WERI-Rb-1 (cell line): ENCODE measurements at regions not wholly inside any gene's neighbourhood (a gene's known extent, or its start where the extent isn't known, plus 50 kb on each side); places are given as distances from the start of the nearest gene placed in this dataset.

Source experiments
- DNase-seq: peaks from one replicate; pipeline ENCODE4 v3.0.0-alpha.2; 2020
- H3K27ac ChIP-seq: fragments of 250-450 bp; sonication (Bioruptor Pico); 2 replicates; pipeline ENCODE4 v1.5.1; 2020; ENCODE audit warnings: mild to moderate bottlenecking, moderate library complexity
- H3K27me3 ChIP-seq: fragments of 250-450 bp; sonication (Bioruptor Pico); 2 replicates; pipeline ENCODE4 v1.5.1; 2021; ENCODE audit warnings: mild to moderate bottlenecking, low read depth, moderate library complexity; ENCODE audit not compliant: insufficient read depth, severe bottlenecking
- H3K36me3 ChIP-seq: fragments of 250-450 bp; sonication (Bioruptor Pico); 2 replicates; pipeline ENCODE4 v1.5.1; 2020; ENCODE audit warnings: mild to moderate bottlenecking, moderate library complexity
- H3K4me3 ChIP-seq: 2 replicates; pipeline ENCODE4 v1.5.1; 2011; ENCODE audit warnings: low read depth, mild to moderate bottlenecking, control low read depth, low read length
- H3K9me3 ChIP-seq: fragments of 250-450 bp; sonication (Bioruptor Pico); 2 replicates; pipeline ENCODE4 v1.5.1; 2021; ENCODE audit warnings: mild to moderate bottlenecking, moderate library complexity; ENCODE audit not compliant: severe bottlenecking
- CTCF ChIP-seq: IDR thresholded peaks from 2 replicates; pipeline ENCODE4 v1.5.1; 2011; ENCODE audit warnings: low read depth, mild to moderate bottlenecking, control low read depth, inconsistent platforms, low read length

- DNase-seq: no peak
- Histone ChIP-seq H3K9me3 (no peaks in the 10 kb centered on the region), H3K27ac (no peak overlapping the region), H3K36me3 (no peaks in the 10 kb centered on the region), H3K27me3 (no peaks in the 10 kb centered on the region), H3K4me3 (no peak overlapping the region)
- no peak for TF ChIP-seq CTCF
Measured at GRCh38 chr2:158740127-158740526, 55.0 kb upstream of the DAPL1 start.

- no peaks in the 10 kb centered on the region for H3K9me3 ChIP-seq
- H3K27ac ChIP-seq: no peak overlapping the region
- DNase-seq: no peak
- no peak for TF ChIP-seq CTCF
- H3K27me3 ChIP-seq: no peaks in the 10 kb centered on the region
- no peaks in the 10 kb centered on the region for H3K36me3 ChIP-seq
- H3K4me3 ChIP-seq: no peak overlapping the region
Measured at GRCh38 chr2:158740621-158741020, 54.5 kb upstream of the DAPL1 start.

GRCh38 chr2:158741625-158742024, 53.5 kb upstream of the DAPL1 start:
- no peak for TF ChIP-seq CTCF
- no peak overlapping the region for H3K27ac ChIP-seq

GRCh38 chr2:158742536-158742935, 52.6 kb upstream of the DAPL1 start:
- Histone ChIP-seq H3K27ac (no peak overlapping the region), H3K27me3 (no peaks in the 10 kb centered on the region), H3K4me3 (no peak overlapping the region), H3K9me3 (no peaks in the 10 kb centered on the region), H3K36me3 (no peaks in the 10 kb centered on the region)
- TF ChIP-seq CTCF: no peak
- no peak for DNase-seq

More at GRCh38 chr2:158741625-158742024, 53.5 kb upstream of the DAPL1 start:
- no peaks in the 10 kb centered on the region for H3K9me3 ChIP-seq
- no peak for DNase-seq
- no peaks in the 10 kb centered on the region for H3K27me3 ChIP-seq
- no peak overlapping the region for H3K4me3 ChIP-seq
- no peaks in the 10 kb centered on the region for H3K36me3 ChIP-seq

GRCh38 chr2:158743466-158743865, 51.7 kb upstream of the DAPL1 start:
- H3K4me3 ChIP-seq: no peak overlapping the region
- no peak for TF ChIP-seq CTCF
- DNase-seq: no peak
- H3K27me3 ChIP-seq: no peaks in the 10 kb centered on the region
- H3K36me3 ChIP-seq: no peaks in the 10 kb centered on the region
- H3K9me3 ChIP-seq: no peaks in the 10 kb centered on the region
- H3K27ac ChIP-seq: no peak overlapping the region

GRCh38 chr2:158743879-158744278, 51.2 kb upstream of the DAPL1 start:
- no peak overlapping the region for H3K4me3 ChIP-seq
- no peak for DNase-seq
- H3K27me3 ChIP-seq: no peaks in the 10 kb centered on the region
- no peaks in the 10 kb centered on the region for H3K36me3 ChIP-seq
- TF ChIP-seq CTCF: no peak
- H3K9me3 ChIP-seq: no peaks in the 10 kb centered on the region
- H3K27ac ChIP-seq: no peak overlapping the region
